ENCODE measurements at regions not wholly inside any gene's neighbourhood (a gene's known extent, or its start where the extent isn't known, plus 50 kb on each side); places are given as distances from the start of the nearest gene placed in this dataset.
A peak's percentile ranks its signal among the peaks of the same experiment; 100 is the strongest.

DNA sequence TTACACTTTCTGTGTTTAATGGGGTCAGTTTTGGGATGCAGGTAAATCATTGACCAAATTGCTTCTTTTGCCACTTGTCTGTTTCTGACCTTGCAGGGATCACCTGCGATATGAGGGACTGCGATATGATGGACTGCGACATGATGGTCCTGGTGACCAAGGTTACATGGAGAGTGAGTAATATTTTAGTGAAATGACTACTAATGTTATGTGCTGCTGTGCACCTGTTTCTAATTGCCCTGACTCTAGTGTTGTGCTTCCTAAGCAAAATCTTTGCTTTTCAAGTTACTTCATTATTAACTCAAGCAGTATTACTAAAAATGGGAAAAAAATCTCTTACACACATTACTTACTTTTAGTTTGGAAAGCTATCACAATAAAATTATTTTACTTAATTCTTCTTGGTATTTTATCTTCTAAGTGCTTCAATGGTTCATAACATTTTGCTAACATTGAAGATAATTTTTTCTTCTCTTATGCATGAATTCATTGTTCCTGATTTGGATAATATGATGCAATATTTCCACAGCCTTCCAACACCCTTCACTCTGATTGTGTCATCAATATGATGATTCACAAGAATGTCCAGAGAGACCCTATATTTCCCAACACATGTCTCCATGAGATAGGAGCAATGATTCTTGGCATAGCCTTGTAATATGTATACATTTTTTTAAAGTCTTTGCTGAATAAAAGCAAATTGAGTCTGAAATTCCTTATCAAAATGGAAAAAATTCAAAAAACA is 306.2 kb upstream of the AKR1E2 start:
- DNase-seq, result no peak

DNA sequence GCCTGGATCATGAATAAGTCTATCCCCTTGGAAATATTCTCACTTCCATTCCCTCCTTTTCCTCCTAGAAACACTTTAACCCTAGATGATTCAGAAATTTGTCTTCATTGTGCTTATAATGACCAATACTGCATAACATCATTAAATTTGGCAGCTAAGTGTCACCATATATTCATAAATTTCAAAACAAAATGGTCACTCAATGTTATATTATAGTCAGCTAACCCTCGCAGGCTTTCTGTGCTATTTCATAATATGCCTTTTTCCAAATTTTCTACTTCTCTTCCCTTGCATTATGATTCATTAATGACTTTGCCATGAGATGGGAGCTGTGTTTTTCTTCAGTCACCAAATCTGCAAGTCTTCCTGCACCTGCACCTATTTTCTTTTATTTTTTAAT is 308.3 kb upstream of the AKR1E2 start:
- DNase-seq, result no peak

DNA sequence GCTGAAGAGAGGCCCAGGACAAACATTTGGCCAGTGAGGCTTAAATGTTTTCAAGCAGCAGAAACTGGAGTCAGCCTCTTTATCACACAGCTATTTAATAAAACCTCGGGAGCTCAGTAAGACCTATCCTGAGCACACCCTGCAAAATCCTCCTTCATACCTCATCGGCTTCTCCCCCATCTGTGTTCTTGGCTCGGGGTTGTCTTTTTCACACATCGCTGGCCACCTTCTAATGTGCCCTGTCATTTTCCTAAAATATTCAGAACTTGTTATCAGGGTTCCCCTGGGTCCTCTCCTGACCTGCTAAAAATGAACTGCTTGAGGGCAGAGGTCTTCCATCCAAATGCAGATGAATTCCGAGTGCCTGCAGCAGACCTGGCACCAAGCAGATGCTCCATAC is 310.3 kb upstream of the AKR1E2 start:
- no peak for DNase-seq

DNA sequence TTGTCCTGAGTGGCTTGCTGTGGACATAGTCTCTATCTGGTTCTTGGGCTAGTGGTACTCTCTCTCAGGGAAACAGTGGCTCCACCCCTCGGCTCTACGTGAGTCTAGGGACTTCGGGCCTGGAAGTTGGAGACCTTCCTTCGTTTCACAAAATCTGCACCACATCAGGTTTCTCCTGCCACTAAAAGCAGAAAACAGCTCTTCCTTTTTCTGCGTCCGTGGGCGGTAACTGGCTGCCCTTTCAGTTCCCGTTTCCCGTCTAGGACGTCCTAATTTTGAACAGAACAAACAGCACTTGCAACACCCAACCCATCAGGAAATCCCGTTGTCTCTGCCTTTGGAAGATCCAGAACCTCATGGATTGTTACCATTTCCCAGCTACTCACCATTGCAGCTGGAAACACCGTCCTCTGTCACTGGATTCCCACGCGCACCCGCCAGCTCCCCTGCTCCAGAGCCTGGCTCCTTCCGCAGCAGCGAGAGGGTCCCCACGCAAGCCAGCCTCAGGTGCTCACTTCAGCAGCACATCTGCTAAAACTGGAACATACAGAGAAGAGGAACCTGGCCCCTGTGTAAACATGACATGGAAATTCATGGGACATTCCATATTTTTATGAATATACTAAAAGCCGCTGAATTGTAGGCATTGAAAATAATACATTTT is 311.4 kb upstream of the AKR1E2 start:
- peak; percentile 34 for DNase-seq

- DNase-seq, result no peak
Measured at GRCh38 chr10:4512671-4513240, 313.3 kb upstream of the AKR1E2 start.

- no peak for DNase-seq
Measured at GRCh38 chr10:4512196-4512595, 313.8 kb upstream of the AKR1E2 start.

DNA sequence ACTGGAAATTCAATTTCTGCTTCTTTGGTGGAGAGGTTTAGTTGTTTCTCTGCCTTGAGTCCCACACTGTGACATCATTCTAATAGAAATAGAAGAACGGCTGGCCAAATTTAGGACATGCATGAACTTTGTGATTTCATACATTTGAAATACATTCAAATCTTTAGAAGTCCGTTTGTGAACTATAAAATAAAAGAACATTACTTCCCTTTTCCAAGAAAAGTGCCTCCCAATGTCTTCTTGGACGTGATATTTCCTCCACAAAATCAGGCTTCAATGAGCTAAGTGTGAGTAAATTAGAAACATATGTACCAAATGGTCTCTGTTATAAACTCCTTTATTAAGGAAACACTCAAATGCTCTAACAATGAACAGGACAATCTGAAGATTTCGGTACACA is 314.5 kb upstream of the AKR1E2 start:
- no peak for DNase-seq

GRCh38 chr10:4509405-4509804 is 316.6 kb upstream of the AKR1E2 start:
- no peak for DNase-seq

DNA sequence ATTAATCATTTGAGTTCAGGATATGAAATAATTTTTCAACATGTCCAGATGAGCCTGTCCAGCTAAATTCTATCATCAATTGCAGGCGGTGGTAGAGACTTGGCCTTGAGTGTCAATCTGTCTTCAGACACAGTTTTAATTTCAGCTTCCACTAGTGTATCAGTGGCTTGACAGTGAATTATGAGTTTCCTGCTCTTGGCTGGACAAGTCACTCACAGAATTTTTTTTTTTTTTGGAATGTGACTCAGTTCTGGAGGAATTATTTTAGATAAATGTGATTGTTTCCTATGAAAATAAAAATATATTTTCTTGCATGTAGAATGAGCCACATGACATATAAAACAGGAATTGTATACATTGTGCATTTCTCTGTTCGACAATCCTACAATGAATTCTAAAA is 319.9 kb upstream of the AKR1E2 start:
- DNase-seq, result no peak

GRCh38 chr10:4504550-4504949 is 321.5 kb upstream of the AKR1E2 start:
- DNase-seq, result no peak

DNA sequence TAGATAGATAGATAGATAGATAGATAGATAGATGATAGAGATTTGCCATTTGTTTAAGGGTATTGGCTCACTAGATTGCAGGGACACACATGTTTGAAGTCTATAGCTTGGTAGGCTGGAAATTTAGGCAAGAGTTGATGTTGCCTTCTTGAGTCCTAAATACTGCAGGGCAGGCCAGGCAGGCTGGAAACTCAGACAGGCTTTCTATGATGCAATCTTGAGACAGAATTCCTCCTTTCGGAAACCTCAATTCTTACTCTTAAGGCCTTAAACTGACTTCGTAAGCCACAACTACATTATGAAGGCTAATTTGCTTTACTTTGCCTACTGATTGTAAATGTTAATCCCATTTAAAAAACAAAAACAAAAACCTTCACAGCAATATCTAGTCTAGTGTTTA is 322.9 kb upstream of the AKR1E2 start:
- no peak for DNase-seq

DNA sequence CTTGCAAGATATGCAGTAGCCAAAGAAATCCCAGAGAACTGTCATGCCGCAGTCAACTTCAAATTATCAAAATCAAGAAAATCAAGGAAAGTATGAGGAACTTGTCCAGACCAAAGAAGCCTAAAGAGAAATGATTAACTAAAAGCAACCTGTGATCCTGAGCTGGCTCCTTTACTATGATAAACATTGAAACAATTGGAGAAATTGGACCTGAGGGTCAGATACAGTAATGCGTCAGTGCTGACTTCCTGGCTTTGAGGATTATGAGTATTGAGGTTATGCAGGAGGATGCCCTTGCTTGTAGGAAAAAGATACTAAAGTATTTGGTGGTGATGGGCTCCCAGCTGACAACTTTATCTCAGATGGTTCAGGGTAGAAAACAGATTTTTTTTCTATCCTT is 324.7 kb upstream of the AKR1E2 start:
- no peak for DNase-seq

DNA sequence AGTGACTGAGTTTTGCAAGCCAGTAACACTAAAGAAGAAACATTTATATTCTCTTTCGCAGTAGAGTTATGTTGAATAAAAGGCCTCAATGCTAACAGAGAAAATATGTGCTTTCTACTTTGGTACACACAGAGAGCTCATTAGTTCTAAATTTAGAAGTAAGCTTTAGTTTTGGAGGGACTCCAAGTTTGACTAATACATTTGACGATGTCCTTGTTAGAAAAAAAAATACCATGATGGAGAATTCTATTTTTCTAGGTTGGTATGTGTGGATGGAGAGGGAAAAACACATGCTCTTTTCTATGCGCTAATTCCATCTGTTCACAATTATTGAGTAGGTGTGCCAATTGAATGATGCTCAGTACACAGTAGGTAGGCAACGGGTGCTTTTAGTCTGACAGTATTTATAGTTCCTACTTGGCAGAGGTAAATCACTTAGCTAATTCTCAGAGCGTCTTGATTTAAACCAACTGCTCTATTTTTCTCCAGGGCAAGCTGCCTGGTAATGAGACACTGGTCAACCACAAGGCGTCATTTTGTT is 327.2 kb upstream of the AKR1E2 start:
- DNase-seq, result no peak

- no peak for DNase-seq
Measured at GRCh38 chr10:4494551-4494950, 331.5 kb upstream of the AKR1E2 start.

DNA sequence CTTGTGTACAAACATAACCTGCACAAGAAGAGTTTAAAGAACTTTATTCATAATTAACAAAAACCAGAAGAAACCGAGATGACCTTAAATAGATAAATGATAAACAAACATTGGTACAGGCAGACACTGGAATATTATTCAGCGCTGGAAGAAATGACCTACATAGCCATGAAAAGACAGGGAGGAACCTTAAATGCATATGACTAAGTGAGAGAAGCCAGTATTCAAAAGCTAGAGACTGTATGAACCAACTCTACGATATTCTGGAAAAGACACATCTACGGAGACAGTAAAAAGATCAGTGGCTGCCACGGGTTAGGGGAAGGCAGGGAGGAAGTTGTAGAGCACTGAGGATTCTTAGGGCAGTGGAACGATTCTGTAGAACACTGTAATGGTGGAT is 333.8 kb upstream of the AKR1E2 start:
- DNase-seq, result no peak

DNA sequence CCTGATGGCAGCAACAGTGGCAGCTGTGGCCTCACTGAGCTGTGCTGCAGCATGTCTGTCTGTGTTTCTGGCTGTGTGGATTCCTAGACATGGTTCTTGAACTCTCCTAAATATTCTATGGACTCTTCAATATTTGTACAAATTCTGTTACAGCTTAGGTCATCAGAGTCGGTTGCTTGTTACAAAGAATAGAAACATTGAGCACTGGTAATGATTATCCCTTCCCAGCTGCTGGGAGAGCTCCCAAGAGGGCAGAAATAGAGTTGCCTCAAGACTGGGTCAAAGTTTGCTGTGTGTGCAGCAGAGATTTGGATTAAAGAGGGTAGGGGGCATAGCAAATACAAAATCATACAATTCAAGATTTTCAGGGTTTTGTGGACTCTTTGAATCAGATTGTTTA is 337.1 kb upstream of the AKR1E2 start:
- DNase-seq, result no peak

GRCh38 chr10:4485636-4486035 is 340.4 kb upstream of the AKR1E2 start:
- no peak for DNase-seq

GRCh38 chr10:4483811-4484210 is 342.2 kb upstream of the AKR1E2 start:
- no peak for DNase-seq

GRCh38 chr10:4482659-4483058 is 343.3 kb upstream of the AKR1E2 start:
- no peak for DNase-seq

- no peak for DNase-seq
Measured at GRCh38 chr10:4481192-4481591, 344.8 kb upstream of the AKR1E2 start.

- DNase-seq, result no peak
Measured at GRCh38 chr10:4479342-4479741, 346.7 kb upstream of the AKR1E2 start.

DNA sequence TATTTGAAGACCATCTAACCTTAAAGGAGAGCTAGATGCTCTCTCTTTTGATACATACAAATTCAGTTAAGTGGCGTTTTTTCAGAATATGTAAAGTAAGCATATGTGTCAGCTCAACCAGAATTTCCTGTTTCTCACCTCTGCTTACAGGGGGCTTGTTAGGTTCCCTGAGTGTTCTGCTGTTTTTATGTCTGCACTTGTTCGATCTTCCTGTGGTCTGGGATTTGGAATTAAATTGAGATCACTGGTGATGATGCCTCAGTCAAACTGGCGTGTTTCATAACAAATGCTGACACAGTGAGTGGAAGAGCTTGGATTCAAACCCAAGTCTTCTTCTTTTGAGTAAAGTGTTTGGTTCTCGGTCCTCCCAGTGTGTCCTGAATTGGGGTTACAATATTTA is 348.3 kb upstream of the AKR1E2 start:
- DNase-seq, result no peak

GRCh38 chr10:4475827-4476490 is 350.0 kb upstream of the AKR1E2 start:
- DNase-seq, result no peak

DNA sequence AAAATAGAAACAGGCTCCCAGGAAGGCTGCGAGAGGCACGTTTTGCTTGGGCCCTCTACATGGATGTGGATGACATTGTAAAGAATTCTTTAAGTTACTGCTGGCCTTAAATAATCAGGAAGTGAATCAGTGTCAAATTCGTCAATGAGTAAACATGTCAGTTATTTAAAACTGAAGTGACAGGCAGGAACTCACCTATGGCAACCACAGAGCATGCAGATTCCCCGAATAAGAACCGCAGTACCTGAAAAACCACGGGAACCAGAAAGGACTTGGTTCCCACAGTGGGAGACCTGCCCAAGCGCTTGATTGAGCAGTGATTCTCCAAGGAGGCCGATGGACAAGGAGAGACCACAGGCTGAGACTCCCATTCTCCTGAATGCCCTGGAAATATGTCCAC is 351.2 kb upstream of the AKR1E2 start:
- DNase-seq, result no peak
